GM23248 (cell line): ENCODE measurements at regions not wholly inside any gene's neighbourhood (a gene's known extent, or its start where the extent isn't known, plus 50 kb on each side); places are given as distances from the start of the nearest gene placed in this dataset.

ENCODE experiments used
- EZH2 ChIP-seq: fragments of 200-600 bp; sonication (generic); IDR thresholded peaks from 2 replicates; pipeline ENCODE4 v1.6.1; 2018; ENCODE audit warnings: antibody characterized with exemption, mild to moderate bottlenecking; ENCODE audit not compliant: insufficient read depth, poor library complexity, severe bottlenecking
- EZH2phosphoT487 ChIP-seq: fragments of 200-600 bp; sonication (generic); IDR thresholded peaks from 2 replicates; pipeline ENCODE4 v1.6.1; 2018; ENCODE audit warnings: antibody characterized with exemption, moderate library complexity, mild to moderate bottlenecking, low read depth; ENCODE audit not compliant: insufficient read depth

DNA sequence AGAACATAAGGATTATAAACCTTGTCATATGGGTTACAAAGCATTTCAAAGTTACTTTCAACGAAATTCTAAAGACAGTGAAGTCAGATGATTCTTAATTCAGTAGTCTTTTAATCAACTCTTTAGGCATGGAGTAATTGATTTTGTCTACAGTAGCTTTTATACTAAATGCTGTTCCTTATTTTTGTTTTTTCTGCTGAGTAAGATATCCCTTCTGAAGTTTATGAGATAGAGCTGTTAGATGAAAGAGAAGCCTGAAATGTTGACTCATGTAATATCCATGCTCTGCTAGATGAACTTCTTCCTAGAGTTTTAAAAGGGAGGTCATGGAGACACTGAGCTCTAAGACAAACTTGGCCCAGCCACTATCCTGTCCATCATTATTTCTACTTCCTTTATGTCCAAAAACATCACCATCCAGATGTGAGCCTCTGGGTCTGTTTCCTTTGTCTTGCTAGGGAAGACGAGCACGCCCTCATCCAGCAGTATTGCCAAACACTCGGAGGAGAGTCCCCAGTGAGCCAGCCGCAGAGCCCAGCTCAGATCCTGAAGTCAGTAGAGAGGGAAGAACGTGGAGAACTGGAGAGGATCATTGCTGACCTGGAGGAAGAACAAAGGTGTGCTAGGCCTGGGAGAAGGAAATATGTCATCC, 550.3 kb downstream of the UTRN start:
- TF ChIP-seq EZH2phosphoT487 (no peak), EZH2 (no peak)
